Mucosa of descending colon (tissue), 3 donors: ENCODE measurements at regions not wholly inside any gene's neighbourhood (a gene's known extent, or its start where the extent isn't known, plus 50 kb on each side); places are given as distances from the start of the nearest gene placed in this dataset.

ENCODE experiments used
- ATAC-seq: fragments of 200-7000 bp; cut with Tn5 transposase; one replicate; pipeline ENCODE4 v1.9.1; 2020; ENCODE audit warnings: mild to moderate bottlenecking, moderate library complexity
- DNase-seq, 3 donors: peaks; one replicate each; pipeline ENCODE4 v3.0.0-alpha.2; 2020
- H3K36me3 ChIP-seq: fragments of 200-600 bp; one replicate; pipeline ENCODE4 v1.8.0; 2021; ENCODE audit warnings: low read depth, mild to moderate bottlenecking
- H3K4me1 ChIP-seq: fragments of 200-600 bp; one replicate; pipeline ENCODE4 v1.8.0; 2021; ENCODE audit warnings: low read depth, mild to moderate bottlenecking
- H3K4me3 ChIP-seq: fragments of 200-600 bp; one replicate; pipeline ENCODE4 v1.8.0; 2021; ENCODE audit warnings: mild to moderate bottlenecking
- H3K9me3 ChIP-seq: fragments of 200-600 bp; one replicate; pipeline ENCODE4 v1.8.0; 2021; ENCODE audit warnings: mild to moderate bottlenecking
- intact Hi-C, 2 donors: fragments of 100-400 bp; cut with DNase I in 1 of 2; cut with micrococcal nuclease in 1 of 2; formaldehyde crosslinking; loops; one replicate each; pipeline versions ENCODE4 v1.11.0 to v1.11.1; 2022; cut with DNase I, micrococcal nuclease
- TF ChIP-seq, protein P1 (sequence below): fragments of 200-600 bp; IDR thresholded peaks from one replicate; pipeline ENCODE4 v1.8.0; 2022; ENCODE audit warnings: antibody characterized with exemption, mild to moderate bottlenecking
- donor health status: DM: no; HTN: no; CAD: no; lungs with moderate emphysema.
- donor health status: DM: no; HTN: no; CAD: no.
- donor health status: DM: no; HTN: yes; CAD: no.

DNA sequence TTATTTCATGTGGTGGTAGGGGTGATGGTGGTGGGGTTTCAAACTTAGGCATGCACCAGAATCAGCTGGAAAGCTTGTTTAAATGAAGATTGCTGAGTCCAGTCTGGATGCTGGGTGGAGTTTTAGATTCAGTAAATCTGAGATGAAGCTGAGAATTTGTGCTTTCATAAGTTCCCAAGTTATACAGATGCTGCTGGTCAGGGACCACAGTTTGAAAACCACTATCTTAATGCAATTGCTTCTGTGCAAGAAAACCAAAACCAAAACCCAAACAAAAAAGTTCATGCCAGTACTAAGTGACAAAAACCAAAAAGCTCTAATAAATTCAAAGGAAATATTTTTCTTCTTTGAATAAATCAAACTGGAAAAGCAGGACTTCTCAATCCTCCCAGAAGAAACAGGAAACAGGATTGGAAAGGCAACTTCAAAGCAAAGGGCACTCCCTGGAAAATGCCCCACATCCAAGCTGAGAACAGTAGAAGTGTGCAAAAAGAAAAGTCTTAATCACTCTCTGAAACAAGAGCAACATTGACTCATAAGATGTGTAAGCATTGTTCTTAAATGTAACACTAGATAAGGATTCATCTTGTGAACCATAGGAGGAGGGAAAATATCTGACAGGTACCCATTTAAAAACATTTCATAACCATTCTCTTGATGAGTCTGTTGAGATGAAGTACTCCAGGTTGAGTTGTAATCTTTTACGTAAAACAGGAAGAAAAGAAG lies 481.5 kb upstream of the HSF2 start:
- intact Hi-C loops: no loop called here
- Histone ChIP-seq H3K4me1 (no peaks in the 10 kb centered on the region), H3K36me3 (no peaks in the 10 kb centered on the region), H3K4me3 (no peak overlapping the region), H3K9me3 (no peaks in the 10 kb centered on the region)
- DNase-seq: no peak
- no peak for ATAC-seq
- TF ChIP-seq, protein P1, sequence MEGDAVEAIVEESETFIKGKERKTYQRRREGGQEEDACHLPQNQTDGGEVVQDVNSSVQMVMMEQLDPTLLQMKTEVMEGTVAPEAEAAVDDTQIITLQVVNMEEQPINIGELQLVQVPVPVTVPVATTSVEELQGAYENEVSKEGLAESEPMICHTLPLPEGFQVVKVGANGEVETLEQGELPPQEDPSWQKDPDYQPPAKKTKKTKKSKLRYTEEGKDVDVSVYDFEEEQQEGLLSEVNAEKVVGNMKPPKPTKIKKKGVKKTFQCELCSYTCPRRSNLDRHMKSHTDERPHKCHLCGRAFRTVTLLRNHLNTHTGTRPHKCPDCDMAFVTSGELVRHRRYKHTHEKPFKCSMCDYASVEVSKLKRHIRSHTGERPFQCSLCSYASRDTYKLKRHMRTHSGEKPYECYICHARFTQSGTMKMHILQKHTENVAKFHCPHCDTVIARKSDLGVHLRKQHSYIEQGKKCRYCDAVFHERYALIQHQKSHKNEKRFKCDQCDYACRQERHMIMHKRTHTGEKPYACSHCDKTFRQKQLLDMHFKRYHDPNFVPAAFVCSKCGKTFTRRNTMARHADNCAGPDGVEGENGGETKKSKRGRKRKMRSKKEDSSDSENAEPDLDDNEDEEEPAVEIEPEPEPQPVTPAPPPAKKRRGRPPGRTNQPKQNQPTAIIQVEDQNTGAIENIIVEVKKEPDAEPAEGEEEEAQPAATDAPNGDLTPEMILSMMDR: no peak

DNA sequence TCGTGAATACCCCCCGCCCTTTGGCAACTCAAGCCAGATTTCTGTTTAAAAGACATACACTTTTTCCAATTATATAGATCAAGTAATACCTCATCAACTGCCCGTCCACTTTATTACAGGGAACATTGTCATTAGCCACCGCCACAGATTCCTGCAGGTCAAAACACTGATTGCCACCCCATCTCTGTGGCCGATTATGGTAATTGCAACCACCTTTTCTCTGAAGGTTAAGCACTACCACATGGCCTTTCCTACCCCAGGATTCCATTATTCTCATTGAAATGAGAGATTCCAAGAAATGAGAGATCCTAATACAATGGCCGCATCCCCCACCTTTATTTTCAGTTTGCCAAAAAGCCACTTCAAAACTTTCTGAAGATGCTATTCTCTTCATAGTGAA lies 478.8 kb upstream of the HSF2 start:
- no peak overlapping the region for H3K4me3 ChIP-seq
- H3K4me1 ChIP-seq: no peaks in the 10 kb centered on the region
- TF ChIP-seq, protein P1: no peak
- DNase-seq: no peak
- H3K36me3 ChIP-seq: no peaks in the 10 kb centered on the region
- intact Hi-C loops: no loop called here
- no peaks in the 10 kb centered on the region for H3K9me3 ChIP-seq
- no peak for ATAC-seq

DNA sequence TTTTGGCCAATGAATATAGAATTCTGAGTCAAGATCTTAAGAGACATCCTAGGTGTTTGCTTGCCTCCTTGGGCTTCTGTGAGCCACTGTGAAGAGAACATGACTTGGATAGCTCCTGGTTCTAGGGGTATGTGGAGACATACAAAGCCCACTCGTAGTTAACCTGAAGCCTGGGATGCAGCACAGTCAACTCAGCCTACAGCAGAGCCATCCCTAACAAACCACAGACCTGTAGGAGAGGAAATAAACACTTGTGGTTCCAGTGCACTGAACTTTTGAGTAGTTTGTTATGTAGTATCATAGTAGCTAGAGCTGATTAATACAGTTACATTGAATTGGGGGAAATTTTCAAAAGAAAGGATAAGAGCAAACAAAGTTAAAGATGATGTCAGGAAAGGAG lies 474.4 kb upstream of the HSF2 start:
- intact Hi-C loops: no loop called here
- Histone ChIP-seq H3K36me3 (no peaks in the 10 kb centered on the region), H3K9me3 (no peaks in the 10 kb centered on the region), H3K4me1 (no peaks in the 10 kb centered on the region), H3K4me3 (no peak overlapping the region)
- TF ChIP-seq, protein P1: no peak
- ATAC-seq: no peak
- DNase-seq: no peak

DNA sequence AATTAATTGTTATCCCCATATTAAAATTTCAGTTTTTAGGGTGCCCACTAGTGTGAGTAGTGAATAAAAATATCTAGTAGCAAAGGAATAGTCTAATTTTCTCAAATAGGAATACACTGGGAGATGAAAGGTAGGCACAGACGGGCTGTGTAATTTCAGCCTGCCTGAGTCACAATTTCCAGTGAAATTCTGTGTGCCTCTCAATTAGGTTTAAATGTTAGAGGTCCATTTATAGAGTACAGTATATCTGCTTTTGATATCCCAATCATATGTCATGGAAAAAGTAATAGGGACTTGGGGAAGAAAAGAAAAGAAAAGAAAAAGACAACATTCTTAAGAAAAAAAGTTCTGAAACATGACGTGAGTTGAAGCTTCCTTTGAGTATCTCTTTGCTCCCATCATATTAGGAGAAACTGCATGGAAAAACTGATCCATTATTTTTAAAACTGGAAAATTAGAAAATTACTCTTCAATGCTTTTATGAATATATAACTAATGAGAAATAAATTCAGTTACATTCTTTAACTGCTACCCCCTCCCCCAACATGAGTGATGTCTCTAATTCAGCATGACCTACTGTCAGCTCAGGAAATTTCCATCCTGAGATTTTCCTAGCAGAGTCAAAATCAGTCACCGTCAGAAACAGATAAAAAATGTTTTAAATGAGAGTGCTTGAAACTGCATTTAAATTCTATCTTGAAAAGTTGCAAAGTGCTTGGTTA lies 473.8 kb upstream of the HSF2 start:
- DNase-seq: no peak

DNA sequence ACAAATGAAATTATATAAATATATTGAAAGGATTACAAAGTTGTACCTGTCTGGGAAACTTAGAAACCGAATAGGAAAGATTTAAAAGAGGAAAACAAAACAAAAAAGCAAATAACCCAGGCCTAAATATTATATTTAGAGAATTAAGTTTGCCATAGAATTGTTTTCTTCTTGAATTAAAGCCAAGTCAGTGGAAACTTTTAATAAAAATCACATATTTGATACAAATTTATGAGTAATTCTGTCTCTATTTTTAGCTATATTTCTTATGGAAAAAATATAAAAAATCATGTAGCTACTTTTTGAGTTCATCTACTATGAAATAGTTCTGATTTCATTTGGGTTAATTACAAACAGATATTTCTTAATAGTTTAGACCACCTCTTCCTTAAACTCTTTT lies 470.2 kb upstream of the HSF2 start:
- Histone ChIP-seq H3K36me3 (no peaks in the 10 kb centered on the region), H3K4me3 (no peak overlapping the region), H3K4me1 (no peaks in the 10 kb centered on the region), H3K9me3 (no peaks in the 10 kb centered on the region)
- TF ChIP-seq, protein P1: no peak
- ATAC-seq (no peak), DNase-seq (no peak)
- intact Hi-C loops: no loop called here

More for the DNA sequence above, 473.8 kb upstream of the HSF2 start:
- Histone ChIP-seq H3K9me3 (no peaks in the 10 kb centered on the region), H3K4me1 (no peaks in the 10 kb centered on the region), H3K4me3 (no peak overlapping the region), H3K36me3 (no peaks in the 10 kb centered on the region)
- TF ChIP-seq, protein P1: no peak
- ATAC-seq: no peak
- intact Hi-C loops: no loop called here
